22Rv1 (cell line): ENCODE measurements at regions not wholly inside any gene's neighbourhood (a gene's known extent, or its start where the extent isn't known, plus 50 kb on each side); places are given as distances from the start of the nearest gene placed in this dataset.

Experiments used
- ZFX ChIP-seq: fragments of 450-650 bp; IDR thresholded peaks from 2 replicates; pipeline ENCODE4 v1.6.1; 2017; ENCODE audit warnings: antibody characterized with exemption, borderline replicate concordance
- TF ChIP-seq, protein P1 (sequence below): fragments of 450-650 bp; IDR thresholded peaks from 2 replicates; pipeline ENCODE4 v1.5.1; 2017; ENCODE audit warnings: mild to moderate bottlenecking

DNA sequence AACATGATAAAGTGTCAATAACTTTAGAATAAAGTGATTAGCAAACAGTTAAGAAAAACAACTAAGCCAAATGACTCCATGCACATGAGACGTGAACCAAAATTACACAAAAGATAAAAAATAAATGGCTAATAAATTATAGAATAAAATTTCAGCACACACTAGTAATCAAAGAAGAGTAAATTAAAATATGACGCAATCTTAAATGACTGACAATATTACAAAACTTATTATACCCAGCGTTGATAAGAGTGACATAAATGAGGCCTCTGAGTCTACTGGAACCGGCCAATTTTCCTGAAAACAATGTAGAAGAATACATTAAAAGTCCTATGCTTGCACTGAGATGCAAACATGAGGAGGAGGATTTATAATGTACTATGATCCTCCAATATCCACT is 187.4 kb downstream of the DHX15 start:
- TF ChIP-seq, protein P1, sequence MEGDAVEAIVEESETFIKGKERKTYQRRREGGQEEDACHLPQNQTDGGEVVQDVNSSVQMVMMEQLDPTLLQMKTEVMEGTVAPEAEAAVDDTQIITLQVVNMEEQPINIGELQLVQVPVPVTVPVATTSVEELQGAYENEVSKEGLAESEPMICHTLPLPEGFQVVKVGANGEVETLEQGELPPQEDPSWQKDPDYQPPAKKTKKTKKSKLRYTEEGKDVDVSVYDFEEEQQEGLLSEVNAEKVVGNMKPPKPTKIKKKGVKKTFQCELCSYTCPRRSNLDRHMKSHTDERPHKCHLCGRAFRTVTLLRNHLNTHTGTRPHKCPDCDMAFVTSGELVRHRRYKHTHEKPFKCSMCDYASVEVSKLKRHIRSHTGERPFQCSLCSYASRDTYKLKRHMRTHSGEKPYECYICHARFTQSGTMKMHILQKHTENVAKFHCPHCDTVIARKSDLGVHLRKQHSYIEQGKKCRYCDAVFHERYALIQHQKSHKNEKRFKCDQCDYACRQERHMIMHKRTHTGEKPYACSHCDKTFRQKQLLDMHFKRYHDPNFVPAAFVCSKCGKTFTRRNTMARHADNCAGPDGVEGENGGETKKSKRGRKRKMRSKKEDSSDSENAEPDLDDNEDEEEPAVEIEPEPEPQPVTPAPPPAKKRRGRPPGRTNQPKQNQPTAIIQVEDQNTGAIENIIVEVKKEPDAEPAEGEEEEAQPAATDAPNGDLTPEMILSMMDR, result no peak
- no peak for TF ChIP-seq ZFX
